ENCODE measurements at regions not wholly inside any gene's neighbourhood (a gene's known extent, or its start where the extent isn't known, plus 50 kb on each side); places are given as distances from the start of the nearest gene placed in this dataset.
"Not testable (repeated sequence)": the region's sequence is repeated elsewhere in the genome, so short reads cannot be mapped to it uniquely, and the experiment has no call there.

DNA sequence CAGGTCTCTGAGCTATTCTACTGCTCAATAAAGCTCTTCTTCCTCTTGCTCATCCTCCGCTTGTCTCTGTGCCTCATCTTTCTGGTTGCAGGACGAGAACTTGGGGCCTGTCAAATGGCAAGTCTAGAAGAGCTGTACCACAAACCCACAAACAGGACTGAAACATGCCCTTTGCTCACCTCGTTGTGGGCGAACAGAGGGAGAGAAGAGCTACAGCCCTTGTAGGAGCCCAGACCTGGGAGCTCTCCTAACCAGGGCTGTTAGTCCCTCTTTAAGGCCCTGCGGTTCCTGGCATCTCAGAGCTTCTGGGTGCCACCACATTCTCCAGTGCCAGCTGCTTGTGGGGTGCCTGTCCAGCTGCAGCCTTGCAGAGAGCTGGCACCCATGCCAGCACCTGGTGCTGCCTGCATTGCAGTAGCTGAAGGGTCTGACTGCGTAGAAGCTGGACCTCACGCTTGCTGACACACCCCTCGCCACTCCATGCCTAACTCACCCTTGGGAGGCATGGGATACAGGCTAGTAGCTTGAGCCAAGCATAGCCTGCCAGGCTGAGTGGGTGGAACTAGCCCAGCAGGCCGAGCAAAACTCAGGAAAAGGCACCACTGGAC, 313.4 kb downstream of the ANKRD30B start:
- DNase-seq (ENCODE audit: low spot score), result not testable (repeated sequence)

DNA sequence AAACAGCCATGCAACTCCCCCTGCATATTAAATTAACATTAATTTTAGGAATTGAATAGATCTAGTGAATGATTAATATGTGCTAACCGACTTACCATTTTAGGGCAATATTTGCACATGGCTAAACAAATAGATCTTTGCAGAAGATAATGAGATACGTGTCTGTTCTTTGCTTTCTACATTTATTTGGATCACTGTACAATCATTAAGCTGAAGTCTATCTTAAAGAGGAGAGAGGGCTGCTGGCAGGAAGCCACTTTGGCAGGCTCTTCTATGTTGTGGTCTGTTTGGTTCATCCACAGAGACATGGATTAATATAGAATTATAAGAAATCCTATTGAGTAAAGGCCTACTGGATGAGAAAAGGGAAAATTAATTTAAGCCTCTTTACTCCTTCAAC, 318.5 kb downstream of the ANKRD30B start:
- DNase-seq (ENCODE audit: low spot score), result not testable (repeated sequence)

- DNase-seq (ENCODE audit: low spot score), result not testable (repeated sequence)
Measured at GRCh38 chr18:15071311-15071710, 323.3 kb downstream of the ANKRD30B start.

All from GM03348 (cell line).